GM19023 (cell line): ENCODE measurements at regions not wholly inside any gene's neighbourhood (a gene's known extent, or its start where the extent isn't known, plus 50 kb on each side); places are given as distances from the start of the nearest gene placed in this dataset.

Experiments used
- ATAC-seq: cut with Tn5 transposase; IDR thresholded peaks from one replicate; pipeline ENCODE4 v1.9.1; 2021; ENCODE audit warnings: mild to moderate bottlenecking, moderate library complexity; ENCODE audit not compliant: unreplicated experiment

GRCh38 chr1:162924179-162924578, 63.2 kb upstream of the CCDC190 start:
- ATAC-seq, result no peak

- no peak for ATAC-seq
These were observed 61.2 kb upstream of the CCDC190 start for GRCh38 chr1:162922201-162922600.

GRCh38 chr1:162921311-162921710, 60.3 kb upstream of the CCDC190 start:
- no peak for ATAC-seq

- no peak for ATAC-seq
These were observed 58.1 kb upstream of the CCDC190 start for GRCh38 chr1:162919034-162919433.

- no peak for ATAC-seq
These were observed 57.3 kb upstream of the CCDC190 start for GRCh38 chr1:162918151-162918754.

- ATAC-seq, result no peak
These were observed 56.0 kb upstream of the CCDC190 start for GRCh38 chr1:162916821-162917613.

GRCh38 chr1:162916407-162916806, 55.4 kb upstream of the CCDC190 start:
- ATAC-seq, result no peak

- ATAC-seq, result no peak
These were observed 53.6 kb upstream of the CCDC190 start for GRCh38 chr1:162914601-162915000.

GRCh38 chr1:162913345-162913744, 52.4 kb upstream of the CCDC190 start:
- no peak for ATAC-seq

GRCh38 chr1:162912061-162912667, 51.2 kb upstream of the CCDC190 start:
- no peak for ATAC-seq
